NCI-H524 (cell line): ENCODE measurements at regions not wholly inside any gene's neighbourhood (a gene's known extent, or its start where the extent isn't known, plus 50 kb on each side); places are given as distances from the start of the nearest gene placed in this dataset.
"Not testable (repeated sequence)": the region's sequence is repeated elsewhere in the genome, so short reads cannot be mapped to it uniquely, and the experiment has no call there.

Experiments used
- DNase-seq, 2 experiments: peaks; one replicate each; lab custom pipeline; 2025; lab: John Stamatoyannopoulos, UW

DNA sequence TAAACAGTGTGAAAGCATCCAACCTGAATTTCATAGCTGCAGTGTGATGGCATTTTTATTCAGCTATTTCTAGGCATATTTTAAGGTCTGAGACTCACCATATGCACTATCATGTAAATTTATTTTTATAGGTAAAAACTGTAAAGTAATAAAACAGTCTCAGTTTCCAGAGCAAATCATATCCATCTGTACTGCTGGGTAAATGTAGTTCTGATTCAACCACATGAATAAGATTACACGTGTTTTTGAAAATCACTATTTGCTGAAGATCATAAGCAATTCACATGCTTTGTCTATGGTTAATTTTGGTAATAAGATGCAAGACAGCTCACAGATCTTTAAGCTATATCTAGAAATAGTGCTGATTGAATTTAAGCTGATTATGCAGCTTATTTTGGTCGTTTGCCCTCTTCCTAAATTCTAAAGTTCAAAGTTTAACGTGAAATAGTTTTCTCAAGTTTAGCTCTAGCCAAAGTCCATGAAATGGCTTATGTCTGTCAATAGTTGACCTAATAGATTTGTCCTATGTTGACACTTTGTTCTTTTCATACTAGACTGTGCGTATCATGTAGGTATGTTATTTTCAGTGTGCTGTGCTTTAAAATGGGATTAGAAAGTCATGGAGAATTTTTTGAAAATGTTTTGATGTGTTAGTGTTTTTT, 489.0 kb downstream of the USP25 start:
- DNase-seq, result no peak

- DNase-seq, result not testable (repeated sequence)
Observed at GRCh38 chr21:16224756-16225155, 495.0 kb downstream of the USP25 start.

DNA sequence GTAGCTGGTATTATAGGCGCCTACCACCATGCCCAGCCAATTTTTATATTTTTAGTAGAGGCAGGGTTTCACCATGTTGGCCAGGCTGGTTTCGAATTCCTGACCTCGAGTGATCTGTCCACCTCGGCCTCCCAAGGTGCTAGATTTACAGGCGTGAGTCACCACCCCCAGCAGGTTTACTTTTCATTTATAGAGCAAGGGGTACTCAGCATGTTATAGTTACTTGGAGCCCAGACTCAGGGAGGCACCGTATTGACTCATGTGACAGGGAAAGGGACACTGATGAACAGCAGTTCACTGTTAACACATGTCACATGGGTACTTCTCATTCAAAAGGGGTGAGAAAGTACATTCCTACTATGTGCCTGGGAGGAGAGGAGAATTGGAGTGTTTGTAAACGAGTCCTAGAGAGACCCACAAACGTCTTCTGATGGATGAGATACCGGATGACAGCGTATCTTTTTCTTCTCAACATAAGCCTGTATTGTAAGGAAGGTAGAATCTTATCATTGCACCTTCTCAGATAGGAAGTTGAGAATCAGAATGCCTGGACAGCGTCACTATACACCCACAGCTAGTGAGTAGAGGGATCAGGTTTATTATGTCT, 510.0 kb downstream of the USP25 start:
- no peak for DNase-seq

GRCh38 chr21:16241016-16241415, 511.2 kb downstream of the USP25 start:
- no peak for DNase-seq

GRCh38 chr21:16241479-16241963, 511.7 kb downstream of the USP25 start:
- DNase-seq, result no peak

DNA sequence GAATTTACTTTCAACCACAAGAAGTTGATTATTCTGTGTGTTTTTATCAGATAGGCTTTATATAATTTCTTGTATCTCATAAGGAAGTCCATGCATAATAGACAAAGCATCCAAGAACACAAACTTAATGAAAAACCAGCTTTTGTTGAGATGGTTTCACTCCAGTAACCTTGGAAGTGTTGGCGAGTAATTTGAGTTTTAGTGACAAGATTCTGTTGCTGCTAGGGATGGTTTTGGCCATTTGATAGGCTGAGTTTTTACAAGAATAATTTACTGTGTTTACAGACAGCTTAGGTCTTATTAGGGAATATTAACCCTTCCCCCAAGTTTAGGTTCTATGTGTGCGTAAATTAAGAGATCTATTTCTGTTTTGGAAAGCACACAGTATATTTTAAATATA, 513.6 kb downstream of the USP25 start:
- no peak for DNase-seq

GRCh38 chr21:16248705-16249104, 518.9 kb downstream of the USP25 start:
- DNase-seq, result no peak

- DNase-seq, result peak in 1 of 2 experiments; percentile 32
Observed at GRCh38 chr21:16250273-16250672, 520.5 kb downstream of the USP25 start.

- no peak for DNase-seq
Observed at GRCh38 chr21:16258844-16259611, 529.2 kb downstream of the USP25 start.

DNA sequence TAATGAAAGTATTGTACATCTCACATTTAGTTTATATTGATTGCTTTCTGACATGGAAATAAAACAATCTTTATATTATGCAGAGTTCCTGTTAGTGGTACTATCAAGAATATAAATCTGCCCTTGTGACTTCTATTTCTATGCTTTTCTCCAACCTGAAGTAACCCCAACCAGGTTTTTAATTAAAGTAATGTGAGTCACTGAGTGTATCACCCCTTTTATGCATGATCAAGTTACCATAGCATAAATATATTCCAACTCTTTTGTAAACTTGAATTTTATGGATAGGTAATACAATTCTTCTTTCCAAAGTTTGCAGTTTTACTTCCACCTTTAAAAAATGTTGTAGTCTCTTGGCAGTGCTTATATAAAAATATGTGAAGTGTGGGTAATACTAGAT, 532.3 kb downstream of the USP25 start:
- no peak for DNase-seq

- DNase-seq, result no peak
Observed at GRCh38 chr21:16264319-16264718, 534.5 kb downstream of the USP25 start.

- no peak for DNase-seq
Observed at GRCh38 chr21:16269476-16269875, 539.7 kb downstream of the USP25 start.

DNA sequence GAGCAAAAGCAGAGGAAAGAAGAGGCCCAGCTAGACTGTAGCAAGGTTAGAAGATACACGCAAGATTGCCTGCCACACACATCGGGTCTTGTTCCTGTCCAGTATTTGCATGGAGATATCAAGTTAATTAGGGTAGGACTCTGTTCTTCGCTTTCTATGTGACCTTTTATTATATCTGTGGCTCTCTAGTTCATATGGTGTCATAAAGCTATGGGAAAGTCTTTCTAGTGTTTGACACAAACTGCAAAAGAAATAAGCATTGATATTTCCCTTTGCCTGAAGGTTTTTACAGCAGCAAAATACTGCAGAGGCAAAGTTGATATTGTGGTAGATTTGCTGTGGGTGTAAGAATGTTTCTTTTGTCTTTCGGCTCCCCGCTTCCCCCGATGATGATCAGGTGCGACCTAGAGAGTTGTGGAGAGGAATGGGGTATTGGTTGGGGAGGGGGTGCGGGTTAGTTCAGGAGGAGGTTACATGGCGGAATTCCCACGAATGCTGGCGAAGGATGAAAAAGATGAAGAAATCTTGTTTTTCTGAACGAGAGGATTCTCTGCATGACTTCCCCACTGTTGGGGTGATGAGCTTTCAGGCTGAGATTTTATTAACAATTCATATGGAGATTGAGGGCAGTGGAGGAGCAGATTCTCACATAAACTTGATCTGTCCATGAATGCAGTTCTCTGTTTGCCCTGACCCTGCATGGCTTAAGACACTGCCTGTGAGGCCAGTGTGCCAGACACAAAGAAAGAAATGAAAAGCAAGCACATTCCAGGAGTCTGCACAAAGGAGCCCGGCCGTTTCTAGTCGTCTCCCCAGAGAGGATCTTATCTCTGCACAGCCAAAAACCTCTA, 550.2 kb downstream of the USP25 start:
- no peak for DNase-seq

GRCh38 chr21:16280686-16281091, 550.9 kb downstream of the USP25 start:
- DNase-seq, result no peak

- no peak for DNase-seq
Observed at GRCh38 chr21:16283516-16283915, 553.7 kb downstream of the USP25 start.

- peak in 1 of 2 experiments; percentile 5 for DNase-seq
Observed at GRCh38 chr21:16285605-16286126, 555.9 kb downstream of the USP25 start.

- DNase-seq, result no peak
Observed at GRCh38 chr21:16287046-16287445, 557.3 kb downstream of the USP25 start.

DNA sequence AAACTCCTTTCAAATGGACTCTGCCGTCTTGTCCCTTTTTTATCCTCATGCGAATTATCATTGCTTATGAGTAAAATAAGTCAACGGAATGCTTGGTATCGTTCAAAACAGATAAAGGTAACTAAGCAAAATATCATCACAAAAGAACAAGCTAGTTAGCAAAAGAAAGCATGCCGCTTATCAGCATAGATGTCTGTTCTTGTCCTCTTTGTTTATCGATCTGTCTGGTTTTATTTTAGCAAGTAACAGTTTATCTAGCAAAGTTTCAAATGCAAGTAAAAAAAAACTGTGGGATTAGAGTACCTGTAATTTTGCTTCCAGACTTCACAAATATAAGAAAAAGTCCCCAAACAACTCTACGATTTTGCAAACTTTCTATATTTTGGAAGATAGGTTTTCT, 561.5 kb downstream of the USP25 start:
- DNase-seq, result no peak

GRCh38 chr21:16294128-16294527, 564.3 kb downstream of the USP25 start:
- no peak for DNase-seq

DNA sequence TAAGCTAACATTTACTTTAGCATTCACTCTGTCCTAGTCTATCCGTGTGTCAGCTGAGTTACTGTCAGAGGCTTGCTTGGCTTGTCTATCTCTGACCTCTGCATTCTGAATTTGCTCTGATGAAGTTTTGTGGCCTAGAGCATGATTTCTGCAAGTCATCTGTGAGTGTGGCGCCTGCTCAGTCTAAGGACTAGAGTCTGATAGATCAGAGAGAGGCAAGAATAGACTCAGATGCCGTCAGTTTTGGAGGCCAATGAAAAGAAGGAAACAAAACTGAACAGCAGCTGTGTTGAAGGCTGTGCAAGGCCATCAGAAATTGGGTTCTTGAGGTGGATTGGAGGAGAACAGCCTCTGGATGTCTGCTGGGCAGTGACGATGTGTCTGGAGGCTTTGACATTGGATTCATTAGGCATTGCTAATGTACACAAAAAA, 573.1 kb downstream of the USP25 start:
- no peak for DNase-seq

DNA sequence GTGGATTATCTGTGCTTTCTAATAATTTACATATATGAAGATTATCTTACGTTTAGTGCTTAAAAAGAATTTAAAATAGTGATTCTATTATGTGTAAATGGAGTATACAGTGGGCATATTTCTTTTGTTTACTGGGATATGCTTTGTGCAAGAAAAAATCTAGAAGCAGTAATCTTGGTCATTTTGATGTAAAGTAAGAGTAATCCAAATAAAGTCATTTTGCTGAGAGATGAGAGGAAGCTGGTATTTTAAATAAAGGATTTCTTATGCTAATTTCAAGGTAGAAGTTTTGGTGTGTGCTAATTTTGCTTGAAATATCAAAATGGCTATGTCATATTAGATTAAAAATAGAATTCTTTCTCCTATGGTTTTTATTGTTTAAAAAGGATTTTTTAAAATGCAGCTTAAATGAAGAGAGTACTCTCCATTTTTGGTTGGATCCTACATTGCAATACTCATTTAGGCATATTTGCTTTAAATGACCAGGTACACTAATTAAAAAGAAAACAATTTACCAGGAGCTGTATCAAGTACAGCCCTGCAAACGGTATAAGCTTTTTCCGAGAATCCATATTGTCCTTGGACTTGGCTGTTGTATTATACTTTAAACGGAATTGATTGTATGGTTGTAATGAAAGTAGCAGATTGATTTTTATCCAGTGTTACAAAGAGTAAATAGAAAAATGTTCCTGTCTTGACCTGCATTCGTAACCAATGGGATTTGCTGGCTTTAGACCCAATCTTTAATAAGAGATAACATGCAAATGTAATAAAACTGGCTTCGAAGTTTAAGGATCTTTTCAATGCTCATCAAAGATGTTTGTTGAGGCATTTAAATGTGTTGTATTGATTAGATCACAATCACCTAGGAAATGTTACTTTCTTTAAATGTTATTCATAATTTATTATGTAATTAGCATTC, 574.7 kb downstream of the USP25 start:
- DNase-seq, result no peak
